ENCODE measurements at regions not wholly inside any gene's neighbourhood (a gene's known extent, or its start where the extent isn't known, plus 50 kb on each side); places are given as distances from the start of the nearest gene placed in this dataset.

DNA sequence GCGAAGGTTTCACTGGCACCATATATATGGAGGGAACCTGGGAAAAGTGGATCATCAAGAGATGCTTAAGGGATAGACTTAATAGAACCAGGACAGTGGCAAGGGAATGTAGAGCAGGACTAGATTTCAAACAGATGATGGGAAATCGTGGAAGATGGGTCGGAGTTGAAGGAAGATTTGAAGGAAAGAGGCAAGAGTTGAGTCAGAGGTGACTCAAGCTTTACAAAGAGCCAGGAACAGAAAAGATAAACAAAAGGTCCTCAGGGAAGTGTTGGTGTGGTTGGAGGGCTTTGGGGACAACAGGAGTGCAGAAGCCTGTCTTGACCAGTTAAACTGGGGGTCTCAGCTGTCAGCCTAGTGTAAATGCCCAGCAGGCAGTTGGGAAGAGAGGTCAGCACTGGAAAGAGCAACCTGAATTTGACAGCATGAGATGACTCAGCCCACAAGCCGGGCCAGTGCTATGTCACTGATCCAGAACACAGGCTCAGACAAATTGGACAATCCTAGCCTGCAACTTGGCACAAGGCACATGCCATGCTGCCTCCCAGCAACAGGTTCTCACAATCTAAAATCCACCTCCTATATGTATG lies 230.5 kb downstream of the IDS start:
- no peak for DNase-seq

DNA sequence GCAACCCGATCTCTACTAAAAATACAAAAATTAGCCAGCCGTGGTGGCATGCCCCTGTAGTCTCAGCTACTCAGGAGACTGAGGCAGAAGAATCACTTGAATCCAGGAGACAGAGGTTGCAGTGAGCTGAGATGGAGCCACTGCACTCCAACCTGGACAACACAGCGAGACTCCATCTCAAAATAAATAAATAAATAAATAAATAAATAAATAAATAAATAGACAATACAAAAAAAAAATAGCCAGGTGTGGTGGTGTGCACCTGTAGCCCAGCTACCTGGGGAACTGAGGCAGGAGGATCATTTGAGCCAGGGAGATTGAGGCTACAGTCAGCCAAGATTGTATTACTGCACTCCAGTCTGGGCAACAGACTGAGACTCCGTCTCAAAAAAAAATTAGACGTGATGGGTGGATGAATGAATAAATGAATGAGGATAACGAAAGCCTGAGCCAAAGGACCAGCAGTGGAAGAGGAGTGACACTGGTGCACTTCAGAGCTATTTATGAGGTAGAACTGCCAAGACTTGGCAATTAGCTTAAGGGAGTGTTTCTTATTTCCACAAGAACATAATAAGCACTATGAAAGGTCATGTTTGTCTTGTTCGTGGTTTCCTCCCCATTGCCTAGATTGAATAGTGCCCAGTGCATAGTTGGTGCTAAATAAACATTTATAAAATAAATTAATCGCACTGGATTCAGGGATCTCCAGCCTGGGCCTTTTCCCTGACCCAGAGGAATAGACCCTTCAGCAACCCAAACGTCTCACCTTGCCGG lies 232.2 kb downstream of the IDS start:
- no peak for DNase-seq

DNA sequence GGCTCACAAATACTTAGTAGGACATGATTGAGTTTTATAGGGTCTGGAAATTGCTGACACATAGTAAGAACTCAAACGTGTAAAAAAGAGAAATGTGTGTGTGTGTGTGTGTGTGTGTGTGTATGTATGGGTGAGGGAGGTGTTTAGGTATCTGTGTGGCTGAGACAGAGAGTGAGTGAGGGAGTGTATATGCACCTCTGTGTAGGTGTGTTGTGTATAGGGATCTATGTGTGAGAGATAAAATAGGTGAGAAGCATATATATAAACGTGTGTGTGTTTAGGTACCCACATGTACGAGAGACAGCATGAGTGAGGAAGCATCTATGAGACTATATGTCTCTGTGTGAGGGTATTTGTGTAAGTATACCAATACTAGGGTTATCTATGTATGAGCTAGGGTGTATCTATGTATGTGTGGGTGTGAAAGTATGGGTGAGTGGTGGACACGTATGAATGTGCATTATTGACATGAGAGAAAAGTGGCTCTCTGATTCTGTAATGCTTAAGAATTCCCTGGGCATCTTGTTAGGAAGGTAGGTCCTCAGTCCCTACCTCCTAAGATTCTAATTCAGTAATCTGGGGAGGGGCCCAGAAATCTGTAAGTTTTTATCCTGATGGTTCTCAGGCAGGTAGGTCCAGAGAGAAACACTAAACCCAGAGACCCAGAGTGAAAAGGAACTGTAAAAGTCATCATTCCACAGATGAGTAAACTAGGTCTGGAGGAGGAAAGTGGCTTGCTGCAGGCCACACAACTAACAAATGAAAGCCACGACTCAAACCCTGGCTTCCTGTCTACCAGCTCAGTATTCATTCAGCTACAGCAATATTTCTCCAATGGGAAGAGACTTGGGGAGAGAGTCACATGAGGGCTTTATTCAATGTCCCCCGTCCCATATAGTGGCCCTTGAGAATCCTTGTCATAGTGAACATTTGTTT lies 237.0 kb downstream of the IDS start:
- no peak for DNase-seq

DNA sequence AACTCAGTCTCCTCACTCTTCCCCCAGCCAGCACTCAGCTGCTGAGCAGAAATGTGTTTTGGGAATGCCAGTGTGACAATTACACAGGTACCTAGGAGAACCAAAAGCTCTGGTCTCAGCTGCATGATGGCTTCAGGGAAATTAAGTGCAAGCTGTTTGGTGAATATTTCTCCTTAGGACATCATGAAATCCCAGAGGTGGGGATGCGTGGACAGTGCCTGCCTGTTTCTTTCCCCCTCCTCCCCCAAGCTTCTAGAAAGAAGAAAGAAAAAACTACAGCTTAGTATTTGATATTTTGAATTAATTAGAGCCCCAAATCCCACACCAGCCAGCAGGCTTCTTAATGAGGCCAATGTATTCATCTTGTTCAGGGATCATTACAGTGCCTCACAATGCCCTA lies 243.0 kb downstream of the IDS start:
- DNase-seq, result no peak

DNA sequence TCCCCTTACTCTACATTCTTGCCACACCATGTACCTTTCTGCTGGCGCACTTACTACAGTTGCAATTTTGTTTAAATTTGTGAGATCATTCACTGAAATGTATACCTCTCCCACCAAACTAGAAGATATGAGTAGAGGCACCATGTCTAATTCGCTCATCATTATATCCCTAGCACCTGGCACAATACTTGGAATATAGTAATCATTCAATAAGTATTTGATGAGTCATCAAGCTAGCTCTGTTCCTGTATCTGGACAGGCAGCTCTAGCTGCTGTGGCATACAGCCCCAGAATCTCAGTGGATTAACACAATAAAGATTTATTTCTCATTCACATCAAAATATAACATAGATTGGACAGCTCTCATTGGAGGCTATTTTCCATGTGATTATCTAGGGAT lies 245.9 kb downstream of the IDS start:
- no peak for DNase-seq

DNA sequence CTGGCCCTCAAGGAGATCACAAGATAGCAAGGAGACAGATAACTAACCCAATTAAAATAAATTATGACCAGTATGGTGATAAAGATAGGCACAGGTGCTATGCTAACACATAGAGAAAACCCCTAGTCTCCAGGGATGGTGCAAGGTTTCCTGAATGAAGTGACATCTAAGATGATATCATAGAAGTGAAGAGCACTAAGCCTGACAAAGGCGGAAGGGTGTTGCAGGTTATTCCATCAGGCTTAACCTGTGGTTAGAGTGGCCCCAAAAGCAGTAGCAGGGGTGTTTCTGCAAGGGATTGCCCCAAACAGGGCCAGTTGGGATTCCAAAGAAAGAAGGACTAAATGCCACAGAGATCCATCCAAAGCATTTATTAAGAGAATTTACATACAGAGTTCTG lies 249.2 kb downstream of the IDS start:
- no peak for DNase-seq

DNA sequence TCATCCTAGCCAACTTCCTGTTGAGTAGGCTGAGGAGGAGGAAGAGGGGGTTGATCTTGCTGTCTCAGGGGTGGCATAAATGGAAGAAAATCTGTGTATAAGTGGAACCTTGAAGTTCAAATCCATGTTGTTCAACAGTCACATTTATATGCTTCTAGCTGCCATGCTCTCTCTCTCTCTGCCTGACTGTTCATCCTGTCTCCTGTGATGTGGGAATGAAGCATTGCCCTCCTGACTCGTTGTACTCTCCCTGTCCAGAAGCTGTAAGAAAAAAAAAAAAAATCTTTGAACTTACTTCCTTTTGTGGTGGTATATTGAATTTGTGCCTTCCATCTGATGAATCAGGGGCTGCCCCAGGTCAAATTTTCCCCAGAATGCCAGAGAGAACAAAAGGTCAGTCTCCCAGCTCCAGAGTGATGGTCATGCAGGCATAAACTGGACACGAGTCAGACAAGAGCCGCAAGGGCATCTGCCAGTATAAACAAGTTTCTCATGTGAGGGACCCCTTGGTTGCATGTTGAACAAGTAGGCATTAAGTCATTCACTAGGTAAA lies 257.0 kb downstream of the IDS start:
- DNase-seq, result no peak

DNA sequence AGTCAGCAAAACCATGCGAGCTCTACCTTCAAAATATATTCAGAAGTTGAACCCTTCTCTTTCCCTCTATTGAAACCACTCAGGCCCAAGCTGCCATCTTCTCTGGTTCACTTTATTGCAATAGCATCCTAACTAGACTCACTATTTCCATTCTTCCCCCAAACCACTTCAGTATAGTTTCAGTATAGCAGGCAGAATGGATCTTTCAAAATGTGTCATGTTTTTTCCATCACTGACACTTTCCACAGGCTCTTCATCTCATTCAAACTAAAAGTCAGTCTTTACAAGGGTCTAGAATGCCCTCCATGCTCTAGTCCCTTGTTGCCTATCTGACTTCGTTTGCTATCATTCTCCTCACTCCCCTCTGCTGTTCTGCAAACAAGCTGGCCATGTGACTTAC lies 274.4 kb downstream of the IDS start:
- no peak for DNase-seq

DNA sequence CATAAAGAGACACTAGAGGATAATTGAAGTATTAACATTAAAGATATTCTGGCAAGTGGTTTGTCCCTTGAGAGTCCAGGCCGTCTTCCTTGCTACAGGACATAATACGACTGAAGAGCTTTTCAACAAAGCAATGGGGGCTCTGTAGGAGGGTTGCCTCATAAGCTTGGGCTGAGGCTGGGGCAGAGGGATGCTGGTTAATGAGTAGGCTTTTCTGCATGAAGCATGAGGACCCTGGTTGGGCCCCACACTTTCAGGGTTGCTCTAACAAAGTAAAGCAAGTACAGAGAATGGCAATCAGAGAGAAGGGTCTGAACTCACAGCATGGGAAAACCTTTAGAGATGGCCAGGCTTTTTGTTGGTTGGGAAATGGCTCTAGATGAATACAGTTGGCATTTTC lies 281.3 kb downstream of the IDS start:
- no peak for DNase-seq

DNA sequence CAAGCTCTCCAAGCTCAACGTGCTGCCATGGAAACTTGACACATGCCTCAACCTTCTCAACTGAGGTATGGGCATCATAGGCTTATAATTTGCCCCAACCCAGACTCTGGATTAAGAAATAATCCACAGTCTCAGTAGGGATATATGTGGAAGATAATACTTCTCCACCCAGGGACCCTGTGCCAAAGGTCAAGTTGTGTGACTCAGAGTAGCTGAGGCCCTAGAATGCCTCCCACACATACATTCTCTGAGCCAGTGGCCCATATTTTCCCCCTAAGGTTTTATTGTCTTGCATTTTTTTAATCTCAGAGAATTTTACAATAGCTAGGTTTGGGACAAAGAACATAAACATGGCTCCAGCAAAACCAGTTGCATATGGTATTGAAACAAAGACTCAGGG lies 283.1 kb downstream of the IDS start:
- no peak for DNase-seq

DNA sequence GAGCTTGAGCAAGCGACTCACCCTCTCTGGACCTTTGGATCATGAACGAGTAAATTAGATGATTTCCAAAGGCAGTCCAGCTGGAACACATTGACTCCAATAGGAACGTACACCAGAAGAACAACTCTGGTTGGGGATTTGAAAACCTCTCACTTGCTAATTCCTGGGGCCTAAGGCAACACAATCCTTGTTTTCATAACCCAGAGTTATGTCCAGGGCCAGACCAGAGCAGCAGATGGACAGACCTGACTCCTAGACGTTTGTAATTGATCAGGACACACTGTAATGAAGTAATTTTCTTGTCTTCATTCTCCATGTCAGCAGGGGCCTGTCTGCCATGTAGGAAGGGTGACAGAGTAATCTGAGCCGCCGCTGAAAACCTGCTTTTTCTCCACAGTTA lies 283.9 kb downstream of the IDS start:
- no peak for DNase-seq

DNA sequence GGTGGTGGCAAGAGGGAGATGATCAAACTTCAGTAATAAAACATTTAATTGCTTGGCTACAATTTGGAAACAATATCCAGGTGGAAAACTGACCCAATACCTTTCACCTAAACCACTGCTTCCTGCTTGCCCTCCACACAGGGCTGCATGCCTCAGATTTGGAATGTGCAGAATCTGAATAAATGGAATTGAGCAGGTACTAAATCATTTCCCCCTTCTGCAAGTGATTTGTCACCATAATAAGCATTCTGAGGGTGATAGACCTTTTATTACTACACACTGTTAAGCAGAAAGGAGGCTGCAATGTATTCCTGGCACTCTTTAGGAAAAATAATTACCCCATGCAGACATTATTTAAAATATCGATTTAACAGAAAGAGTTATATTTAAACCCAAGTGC lies 291.8 kb downstream of the IDS start:
- DNase-seq, result no peak

DNA sequence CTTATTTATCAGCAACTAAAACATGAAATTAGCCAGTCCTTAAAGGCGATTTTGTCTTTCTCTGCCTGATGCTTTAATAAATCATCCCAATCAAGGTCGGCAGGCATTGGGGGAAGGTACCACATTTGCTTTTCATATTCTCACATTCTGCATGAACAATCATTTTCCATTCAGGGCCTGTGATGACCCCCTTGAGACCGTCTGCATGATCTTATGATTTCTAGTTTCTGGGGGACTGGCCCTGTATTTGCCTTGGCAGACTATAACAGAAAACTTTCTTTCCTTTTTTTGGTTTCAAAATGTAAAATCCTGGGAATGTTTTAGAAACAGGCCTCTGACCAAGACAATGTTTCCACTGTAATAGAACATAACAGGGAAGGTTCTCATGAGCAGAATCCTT lies 296.8 kb downstream of the IDS start:
- no peak for DNase-seq

DNA sequence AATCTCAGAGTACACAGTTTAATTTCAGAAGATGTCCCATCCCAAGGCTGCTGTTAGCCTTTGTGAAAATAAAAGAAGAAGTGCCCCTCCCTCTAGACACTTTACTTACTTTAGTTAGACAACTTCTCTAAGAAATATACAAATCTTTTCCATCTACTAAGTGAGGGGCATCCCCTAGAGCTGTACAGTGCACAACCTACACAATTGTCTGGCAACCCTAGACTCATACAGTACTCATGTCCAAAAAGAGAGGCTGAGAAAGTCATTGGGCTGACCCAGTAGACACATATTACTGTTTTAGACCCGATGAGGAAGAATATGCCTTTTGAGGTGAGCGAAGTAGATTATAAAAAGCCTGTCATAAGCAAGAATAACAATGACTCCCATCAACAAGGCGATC lies 297.6 kb downstream of the IDS start:
- no peak for DNase-seq

DNA sequence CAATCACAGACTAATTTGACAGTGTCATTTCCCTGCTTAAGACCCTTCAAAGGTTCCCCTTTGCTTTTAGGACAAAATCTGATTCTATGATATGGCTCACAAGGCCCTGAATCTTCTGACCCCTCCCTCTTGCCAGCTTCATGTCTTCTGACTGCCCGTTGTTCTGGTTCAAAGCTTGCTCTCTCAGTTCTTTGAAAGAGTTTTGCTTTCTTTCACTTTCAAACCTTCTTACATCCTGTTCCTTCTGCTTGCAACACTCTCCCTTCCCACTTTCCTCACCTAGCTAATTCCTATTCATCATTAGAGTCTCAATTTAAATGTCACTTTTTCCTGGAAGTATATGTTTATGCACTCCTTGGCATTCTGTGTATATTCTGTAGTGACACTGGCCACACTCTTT lies 299.2 kb downstream of the IDS start:
- DNase-seq, result no peak

DNA sequence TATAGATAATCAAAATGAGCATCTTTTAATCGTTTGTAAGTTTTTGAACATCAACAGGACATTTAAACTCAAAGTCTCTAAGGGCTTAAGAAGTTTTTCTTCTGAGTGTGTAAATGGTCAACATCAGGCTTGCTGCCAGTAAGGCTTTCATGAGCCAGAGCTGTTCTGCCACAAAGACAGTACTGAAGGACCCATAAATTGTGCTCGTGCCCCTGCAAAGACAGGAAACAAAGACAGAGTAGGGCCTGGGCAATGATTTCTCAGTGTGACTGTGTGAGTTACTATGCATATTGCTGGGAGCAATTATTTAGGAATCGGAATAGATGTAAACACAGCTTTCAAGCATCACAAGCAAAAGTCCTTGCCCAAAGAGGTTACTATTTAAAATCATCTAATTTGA lies 300.0 kb downstream of the IDS start:
- DNase-seq, result no peak

DNA sequence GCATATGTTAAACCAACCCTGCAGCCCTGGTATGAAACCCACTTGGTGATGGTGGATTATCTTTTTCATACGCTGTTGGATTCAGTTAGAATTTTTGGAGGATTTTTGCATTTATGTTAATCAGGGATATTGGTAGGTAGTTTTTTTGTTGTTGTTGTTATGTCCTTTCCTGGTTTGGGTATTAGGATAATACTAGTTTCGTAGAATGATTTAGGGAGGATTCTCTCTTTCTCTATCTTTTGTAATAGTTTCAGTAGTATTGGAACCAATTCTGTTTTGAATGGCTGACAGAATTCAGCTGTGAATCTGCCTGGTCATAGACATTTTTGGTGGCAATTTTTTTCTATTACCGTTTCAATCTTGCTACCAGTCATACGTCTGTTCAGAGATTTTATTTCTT lies 305.4 kb downstream of the IDS start:
- no peak for DNase-seq

DNA sequence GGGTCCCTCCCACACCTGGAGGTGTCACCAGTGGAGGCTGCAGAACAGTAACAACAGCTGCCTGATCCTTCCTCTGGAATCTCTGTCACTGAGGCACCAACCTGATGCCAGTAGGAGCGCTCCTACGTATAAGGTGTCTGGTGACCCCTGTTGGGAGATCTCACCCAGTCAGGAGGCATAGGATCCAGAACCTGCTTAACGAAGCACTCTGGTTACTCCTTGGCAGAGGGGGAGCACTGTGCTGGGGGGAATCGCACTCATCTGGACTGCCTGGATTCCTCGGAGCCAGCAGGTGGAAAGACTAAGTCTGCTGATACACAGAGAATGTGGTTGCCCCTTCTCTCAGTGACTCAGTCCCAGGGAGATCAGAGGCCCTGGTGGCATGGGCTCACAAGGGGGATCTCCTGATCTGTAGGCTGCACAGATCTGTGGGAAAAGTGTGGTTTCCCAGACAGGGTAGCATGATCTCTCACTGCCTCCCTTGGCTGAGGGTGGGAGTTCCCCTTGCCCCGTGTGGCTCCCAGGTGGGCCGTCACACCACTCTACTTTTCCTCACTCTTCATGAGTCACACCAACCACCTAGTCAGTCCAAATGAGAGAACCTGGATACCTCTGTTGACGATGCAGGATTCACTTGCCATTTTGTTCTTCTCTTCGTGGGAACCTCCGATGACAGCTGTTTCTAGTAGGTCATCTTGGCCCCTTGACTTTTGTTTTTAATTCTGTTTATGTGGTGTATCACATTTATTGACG lies 305.9 kb downstream of the IDS start:
- DNase-seq, result no peak

DNA sequence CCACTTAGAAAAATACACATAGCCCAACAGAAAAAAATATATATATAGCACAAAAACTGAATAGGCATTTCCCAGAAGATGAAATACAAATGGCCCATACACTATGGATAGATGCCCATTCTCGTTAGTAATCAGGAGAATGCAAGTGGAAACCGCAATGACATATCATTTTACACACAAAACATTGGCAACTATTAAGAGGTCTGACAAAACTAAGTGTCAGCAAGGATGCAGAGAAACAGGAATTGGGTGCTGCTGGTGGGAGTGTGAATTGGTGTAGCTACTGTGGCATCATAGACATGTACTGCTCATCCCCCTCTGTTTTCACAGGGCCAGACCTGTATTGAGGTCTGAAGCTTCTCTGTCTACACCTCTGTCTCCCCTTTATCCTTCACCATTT lies 320.0 kb downstream of the IDS start:
- no peak for DNase-seq

DNA sequence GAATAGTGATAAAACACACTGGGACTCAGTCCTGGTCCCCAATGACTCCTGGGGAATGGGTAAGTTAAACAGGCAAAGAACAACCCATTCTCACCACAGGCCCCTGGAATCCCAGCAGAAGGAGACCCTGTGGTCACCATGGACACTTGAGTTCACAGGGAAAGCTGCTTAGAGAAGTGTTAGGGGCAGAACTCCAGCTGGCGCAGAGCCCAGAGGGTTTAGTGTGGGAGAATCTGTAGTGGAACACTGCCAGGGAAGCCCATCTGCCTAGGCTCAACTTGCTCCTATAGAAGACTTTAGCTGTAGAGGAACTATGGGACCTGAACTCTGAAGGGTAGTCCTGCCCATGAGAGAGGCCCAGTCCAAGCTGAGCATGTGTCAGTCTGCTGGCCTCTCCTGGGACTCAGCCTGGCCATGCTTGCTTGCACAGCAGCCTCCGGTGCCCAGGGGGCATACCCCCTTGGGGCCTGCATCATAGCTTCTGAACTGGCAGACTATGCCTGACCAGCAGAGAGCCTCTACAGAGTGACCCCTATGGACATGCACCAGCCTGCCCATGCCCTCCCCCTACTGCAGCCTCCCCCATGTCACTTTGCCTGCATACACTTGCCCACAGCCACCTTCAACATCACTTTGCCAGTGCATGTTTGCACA lies 343.5 kb downstream of the IDS start:
- DNase-seq, result no peak

DNA sequence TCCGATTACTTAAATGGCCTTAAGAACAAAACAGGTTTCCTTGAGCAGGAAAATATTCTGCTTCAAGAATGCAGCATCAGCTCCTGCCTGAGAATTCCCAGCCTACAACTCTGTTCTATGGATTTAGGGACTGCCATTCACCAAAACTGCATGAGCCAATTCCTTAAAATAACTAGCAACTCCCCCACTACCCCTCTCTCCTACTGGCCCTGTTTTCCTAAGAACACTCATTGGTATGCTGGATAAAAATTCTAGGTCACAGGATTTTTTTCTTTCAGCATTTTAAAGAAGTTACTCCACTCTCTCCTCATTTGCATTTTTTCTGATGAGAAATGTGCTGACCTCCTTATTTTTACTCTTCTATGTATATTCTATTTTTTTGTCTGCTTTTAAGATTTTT lies 347.1 kb downstream of the IDS start:
- no peak for DNase-seq

DNA sequence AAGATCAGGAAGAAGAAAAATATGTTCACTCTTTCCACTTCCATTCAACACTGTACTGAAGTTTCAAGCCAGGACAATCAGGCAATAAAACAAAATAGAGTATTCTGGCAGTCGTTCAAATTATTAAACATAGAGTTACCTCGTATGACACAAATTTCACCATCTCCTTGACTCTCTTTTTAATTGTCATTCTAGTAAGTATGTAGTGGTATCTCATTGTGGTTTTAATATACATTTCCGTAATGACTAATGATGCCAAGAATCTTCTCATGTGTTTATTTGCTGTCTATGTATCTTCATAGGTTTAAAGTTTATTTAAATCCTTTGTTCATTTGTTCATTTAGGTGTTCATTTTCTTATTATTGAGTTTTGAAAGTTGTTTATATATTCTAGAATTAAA lies 352.2 kb downstream of the IDS start:
- no peak for DNase-seq

Data from NCI-H510A treated with DMSO at 0.1 percent for 48 hours (cell line).